Neuronal stem cell (in vitro differentiated cells): ENCODE measurements at regions not wholly inside any gene's neighbourhood (a gene's known extent, or its start where the extent isn't known, plus 50 kb on each side); places are given as distances from the start of the nearest gene placed in this dataset.

Experiments used
- DNase-seq: peaks from one replicate; pipeline ENCODE4 v3.0.0-alpha.2; 2013; ENCODE audit warnings: low spot score
- H2AFZ ChIP-seq: one replicate; pipeline ENCODE4 v1.6.1; 2013; ENCODE audit warnings: mild to moderate bottlenecking, low read length, inconsistent platforms
- H2AK5ac ChIP-seq: 2 replicates; pipeline ENCODE4 v1.6.1; 2013; ENCODE audit warnings: low read depth, mild to moderate bottlenecking, inconsistent platforms, low read length, moderate library complexity, mixed read lengths
- H2BK120ac ChIP-seq: 2 replicates; pipeline ENCODE4 v1.6.1; 2013; ENCODE audit warnings: low read depth, mild to moderate bottlenecking, inconsistent platforms, low read length, moderate library complexity, mixed read lengths
- H2BK12ac ChIP-seq: one replicate; pipeline ENCODE4 v1.6.1; 2013; ENCODE audit warnings: low read length, inconsistent platforms
- H2BK15ac ChIP-seq: 2 replicates; pipeline ENCODE4 v1.6.1; 2013; ENCODE audit warnings: mild to moderate bottlenecking, low read length, inconsistent platforms, mixed read lengths
- H2BK5ac ChIP-seq: one replicate; pipeline ENCODE4 v1.6.1; 2013; ENCODE audit warnings: inconsistent platforms, mild to moderate bottlenecking, low read length, moderate library complexity
- H3K14ac ChIP-seq: one replicate; pipeline ENCODE4 v1.6.1; 2013; ENCODE audit warnings: low read length, inconsistent platforms
- H3K18ac ChIP-seq: 2 replicates; pipeline ENCODE4 v1.6.1; 2013; ENCODE audit warnings: low read length, inconsistent platforms
- H3K23ac ChIP-seq: 2 replicates; pipeline ENCODE4 v1.6.1; 2013; ENCODE audit warnings: low read depth, mild to moderate bottlenecking, mixed read lengths, low read length, inconsistent platforms; ENCODE audit not compliant: poor library complexity
- H3K27ac ChIP-seq: replicated peaks from 3 replicates; pipeline ENCODE4 v1.5.1; 2013; ENCODE audit warnings: low read length, inconsistent platforms
- H3K27me3 ChIP-seq, 3 experiments: 2 replicates each; pipeline ENCODE4 v1.6.1; 2013; ENCODE audit warnings: low read length in 3 of 3, mild to moderate bottlenecking in 2 of 3, inconsistent platforms in 1 of 3, low read depth in 1 of 3, mixed read lengths in 1 of 3, moderate library complexity in 1 of 3; ENCODE audit not compliant: control insufficient read depth in 3 of 3, insufficient read depth in 3 of 3
- H3K36me3 ChIP-seq, 2 donors: replicated peaks in 1 of 2; 2 replicates each; pipeline ENCODE4 v1.6.1; 2013; ENCODE audit warnings: low read length in 2 of 2; ENCODE audit not compliant: control insufficient read depth in 2 of 2, insufficient read depth in 2 of 2
- H3K4ac ChIP-seq: 2 replicates; pipeline ENCODE4 v1.6.1; 2013; ENCODE audit warnings: inconsistent platforms, mild to moderate bottlenecking, low read length, moderate library complexity
- H3K4me1 ChIP-seq, 2 donors: 1 replicate in 1 of 2; 2 replicates in 1 of 2; pipeline ENCODE4 v1.6.1; 2013; ENCODE audit warnings: low read length in 2 of 2, low read depth in 1 of 2; ENCODE audit not compliant: control insufficient read depth in 2 of 2, insufficient read depth in 1 of 2
- H3K4me2 ChIP-seq: one replicate; pipeline ENCODE4 v1.6.1; 2013; ENCODE audit warnings: mild to moderate bottlenecking, low read length, inconsistent platforms; ENCODE audit not compliant: insufficient read depth, poor library complexity, severe bottlenecking
- H3K4me3 ChIP-seq, 2 donors: 2 replicates each; pipeline ENCODE4 v1.5.1; 2013; ENCODE audit warnings: low read length in 2 of 2, mild to moderate bottlenecking in 2 of 2, inconsistent platforms in 1 of 2, moderate library complexity in 1 of 2
- H3K79me1 ChIP-seq: one replicate; pipeline ENCODE4 v1.6.1; 2013; ENCODE audit warnings: low read depth, mild to moderate bottlenecking, inconsistent platforms, low read length, moderate library complexity
- H3K9ac ChIP-seq: one replicate; pipeline ENCODE4 v1.6.1; 2013; ENCODE audit warnings: mild to moderate bottlenecking, low read depth, low read length, inconsistent platforms; ENCODE audit not compliant: poor library complexity
- H3K9me3 ChIP-seq, 2 donors: replicated peaks in 1 of 2; 2 replicates each; pipeline versions ENCODE3 to v1.6.1; 2013; ENCODE audit warnings: low read length in 2 of 2, mild to moderate bottlenecking in 2 of 2, inconsistent platforms in 1 of 2, low read depth in 1 of 2, mixed read lengths in 1 of 2, moderate library complexity in 1 of 2; ENCODE audit not compliant: control insufficient read depth in 2 of 2, insufficient read depth in 1 of 2
- H4K8ac ChIP-seq: one replicate; pipeline ENCODE4 v1.6.1; 2013; ENCODE audit warnings: low read depth, mild to moderate bottlenecking, inconsistent platforms, low read length, moderate library complexity
- H4K91ac ChIP-seq: one replicate; pipeline ENCODE4 v1.6.1; 2013; ENCODE audit warnings: low read length, low read depth, mild to moderate bottlenecking, inconsistent platforms; ENCODE audit not compliant: poor library complexity
- WGBS, 2 donors: extraction: QIAGEN DNeasy Blood & Tissue Kit; methylation state at CpG; one replicate each; pipeline ENCODE4 v1.1.7; 2013; ENCODE audit warnings: missing lambda C conversion rate in 2 of 2, mixed read lengths in 1 of 2; ENCODE audit not compliant: insufficient read length in 2 of 2, insufficient replicate concordance in 1 of 2; ENCODE audit errors: extremely low coverage in 2 of 2; 5-methylcytosine and 5-hydroxymethylcytosine counted together

- H3K4me3 ChIP-seq, result no peak overlapping the region
- no peak overlapping the region for H3K27ac ChIP-seq
- H3K23ac ChIP-seq, result no peak overlapping the region
- no peak overlapping the region for H2BK5ac ChIP-seq
- peaks cover 0 to 3% of the 10 kb centered on the region in 2 donors for H3K4me1 ChIP-seq
- H4K91ac ChIP-seq, result no peak overlapping the region
- peaks cover 6 to 17% of the 10 kb centered on the region in 2 donors for H3K9me3 ChIP-seq
- peaks cover 0 to 1% of the 10 kb centered on the region in 2 donors for H3K36me3 ChIP-seq
- no peak overlapping the region for H3K9ac ChIP-seq
- peak overlapping the region; percentile 17 for H2AK5ac ChIP-seq
- H2BK120ac ChIP-seq, result no peak overlapping the region
- no peak for DNase-seq
- H3K27me3 ChIP-seq, result no peaks in the 10 kb centered on the region
- H3K79me1 ChIP-seq, result no peaks in the 10 kb centered on the region
- H4K8ac ChIP-seq, result no peak overlapping the region
- no peak overlapping the region for H3K4ac ChIP-seq
- no peak overlapping the region for H3K14ac ChIP-seq
- no peak overlapping the region for H2BK15ac ChIP-seq
- H3K4me2 ChIP-seq, result no peak overlapping the region
- H2AFZ ChIP-seq, result peak overlapping the region; percentile 41
- no peak overlapping the region for H3K18ac ChIP-seq
- WGBS, 2 donors, result no CpG with 5 or more reads among the region's 21 CpGs
- H2BK12ac ChIP-seq, result no peak overlapping the region
Measured at GRCh38 chr9:96040591-96041461, 165.3 kb downstream of the ERCC6L2 start.

DNA sequence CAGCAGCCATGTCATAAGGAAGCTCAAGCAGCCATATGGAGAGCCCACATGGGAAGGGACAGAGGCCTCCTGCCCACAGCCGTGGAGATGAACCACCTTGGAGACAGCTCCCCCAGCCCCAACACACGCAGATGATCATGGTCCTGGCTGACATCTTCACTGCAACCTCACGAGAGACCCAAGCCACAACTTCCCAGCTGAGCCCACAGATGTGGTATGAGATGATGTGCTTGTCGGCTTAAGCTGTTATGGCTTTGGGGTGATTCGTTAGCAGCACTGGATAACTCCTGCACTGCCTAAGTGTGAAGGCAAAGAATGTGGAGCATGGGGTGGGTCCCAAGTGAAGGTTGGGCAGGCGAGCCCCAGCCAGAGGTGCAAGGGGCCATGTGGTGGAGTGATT, 163.4 kb downstream of the ERCC6L2 start:
- Histone ChIP-seq H3K27ac (no peak overlapping the region), H4K8ac (no peak overlapping the region), H2AK5ac (no peak overlapping the region), H3K4me1 (peaks cover 0 to 3% of the 10 kb centered on the region in 2 donors), H3K4ac (no peak overlapping the region), H3K9me3 (peaks cover 13 to 30% of the 10 kb centered on the region in 2 donors), H4K91ac (no peak overlapping the region), H3K23ac (no peak overlapping the region), H3K9ac (no peak overlapping the region), H2BK5ac (no peak overlapping the region), H3K18ac (no peak overlapping the region), H3K4me3 (no peak overlapping the region), H2AFZ (no peak overlapping the region), H3K4me2 (no peak overlapping the region), H3K36me3 (peaks cover 0 to 1% of the 10 kb centered on the region in 2 donors), H3K27me3 (no peaks in the 10 kb centered on the region), H3K14ac (no peak overlapping the region), H2BK15ac (no peak overlapping the region), H2BK120ac (no peak overlapping the region), H2BK12ac (no peak overlapping the region), H3K79me1 (no peaks in the 10 kb centered on the region)
- no peak for DNase-seq
- WGBS, 2 donors, result no CpG with 5 or more reads among the region's 6 CpGs

DNA sequence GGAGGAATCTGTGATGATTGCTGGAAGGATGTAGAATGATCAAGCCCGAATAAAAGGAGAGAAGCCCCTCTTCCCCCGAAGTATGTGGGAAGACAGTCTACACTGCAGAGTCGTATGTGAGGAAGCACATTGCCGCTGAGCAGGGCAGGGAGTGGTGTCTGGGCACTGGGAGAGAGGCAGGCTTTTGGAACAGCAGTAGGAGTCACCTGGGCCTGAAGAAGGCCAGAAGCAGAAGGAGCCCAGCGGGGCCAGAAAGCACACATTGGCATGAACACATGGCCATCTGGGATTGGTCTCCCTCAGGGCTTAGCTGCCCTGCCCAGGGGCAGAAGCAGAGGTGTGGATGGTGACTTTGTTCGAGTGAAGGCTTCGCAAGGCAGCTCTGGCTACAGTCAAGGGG, 162.8 kb downstream of the ERCC6L2 start:
- peaks cover 0 to 3% of the 10 kb centered on the region in 2 donors for H3K4me1 ChIP-seq

GRCh38 chr9:96034553-96035122, 159.1 kb downstream of the ERCC6L2 start:
- Histone ChIP-seq H3K79me1 (no peaks in the 10 kb centered on the region), H2AFZ (no peak overlapping the region), H4K8ac (no peak overlapping the region), H4K91ac (no peak overlapping the region), H3K27me3 (no peaks in the 10 kb centered on the region), H3K4ac (no peak overlapping the region), H3K27ac (no peak overlapping the region), H3K4me1 (no peaks in the 10 kb centered on the region), H3K14ac (no peak overlapping the region), H3K4me2 (no peak overlapping the region), H2BK120ac (no peak overlapping the region), H3K23ac (no peak overlapping the region), H2BK12ac (no peak overlapping the region), H2BK15ac (no peak overlapping the region), H3K9ac (no peak overlapping the region), H3K9me3 (peaks cover 13 to 30% of the 10 kb centered on the region in 2 donors), H3K4me3 (no peak overlapping the region), H3K36me3 (peaks cover 0 to 1% of the 10 kb centered on the region in 2 donors), H2AK5ac (peak overlapping the region; percentile 14), H3K18ac (no peak overlapping the region), H2BK5ac (peak overlapping the region; percentile 25)
- whole genome bisulfite sequencing, 2 donors, result no CpG with 5 or more reads among the region's 5 CpGs
- DNase-seq, result no peak

More for the DNA sequence above, 162.8 kb downstream of the ERCC6L2 start:
- Histone ChIP-seq H3K4ac (no peak overlapping the region), H3K4me2 (no peak overlapping the region), H2BK5ac (no peak overlapping the region), H3K23ac (no peak overlapping the region), H3K27ac (no peak overlapping the region), H2BK120ac (no peak overlapping the region), H4K8ac (no peak overlapping the region), H3K9me3 (peaks cover 13 to 31% of the 10 kb centered on the region in 2 donors), H3K14ac (no peak overlapping the region), H3K36me3 (peaks cover 0 to 1% of the 10 kb centered on the region in 2 donors), H3K79me1 (no peaks in the 10 kb centered on the region), H3K4me3 (no peak overlapping the region), H2BK12ac (no peak overlapping the region), H4K91ac (no peak overlapping the region), H2AFZ (no peak overlapping the region), H2BK15ac (no peak overlapping the region), H3K27me3 (no peaks in the 10 kb centered on the region), H2AK5ac (no peak overlapping the region), H3K9ac (no peak overlapping the region), H3K18ac (no peak overlapping the region)
- DNase-seq, result no peak
- no CpG with 5 or more reads among the region's 7 CpGs for WGBS, 2 donors
